WTC11 (cell line): ENCODE measurements at regions not wholly inside any gene's neighbourhood (a gene's known extent, or its start where the extent isn't known, plus 50 kb on each side); places are given as distances from the start of the nearest gene placed in this dataset.

ENCODE experiments used
- ATF3 ChIP-seq: sonication (generic); formaldehyde crosslinking; conservative IDR thresholded peaks from 2 replicates; pipeline ENCODE4 v1.8.1; 2022; ENCODE audit warnings: mild to moderate bottlenecking, missing genetic modification reagents
- CTCF ChIP-seq: fragments of 200-600 bp; IDR thresholded peaks from 2 replicates; pipeline ENCODE4 v1.8.0; 2022; ENCODE audit warnings: antibody characterized with exemption
- FOXP1 ChIP-seq: sonication (generic); formaldehyde crosslinking; IDR thresholded peaks from 2 replicates; pipeline ENCODE4 v1.8.0; 2022; ENCODE audit warnings: missing genetic modification reagents, mild to moderate bottlenecking, moderate library complexity, borderline replicate concordance
- JUN ChIP-seq: sonication (generic); formaldehyde crosslinking; IDR thresholded peaks from 2 replicates; pipeline ENCODE4 v1.8.0; 2023; ENCODE audit warnings: mild to moderate bottlenecking, missing genetic modification reagents
- NFATC4 ChIP-seq: fragments of 250-450 bp; sonication (Bioruptor Pico); IDR thresholded peaks from 2 replicates; pipeline ENCODE4 v1.9.0; 2021; ENCODE audit warnings: mild to moderate bottlenecking
- SP1 ChIP-seq: sonication (generic); formaldehyde crosslinking; conservative IDR thresholded peaks from 2 replicates; pipeline ENCODE4 v1.8.1; 2022; ENCODE audit warnings: missing genetic modification reagents
- USF1 ChIP-seq: sonication (generic); formaldehyde crosslinking; IDR thresholded peaks from 2 replicates; pipeline ENCODE4 v1.8.0; 2022; ENCODE audit warnings: mild to moderate bottlenecking, missing genetic modification reagents
- ZNF138 ChIP-seq: sonication (generic); formaldehyde crosslinking; conservative IDR thresholded peaks from 2 replicates; pipeline ENCODE4 v1.8.1; 2022; ENCODE audit warnings: mild to moderate bottlenecking, moderate library complexity, missing genetic modification reagents

- TF ChIP-seq CTCF (no peak), ATF3 (no peak), FOXP1 (CRISPR knock-in tag) (no peak), SP1 (CRISPR knock-in tag) (no peak), USF1 (CRISPR knock-in tag) (no peak), ZNF138 (CRISPR knock-in tag) (no peak), JUN (CRISPR knock-in tag) (no peak), NFATC4 (no peak)
These were observed 59.4 kb upstream of the GZMB start for GRCh38 chr14:24693353-24693737.
